ENCODE measurements at regions not wholly inside any gene's neighbourhood (a gene's known extent, or its start where the extent isn't known, plus 50 kb on each side); places are given as distances from the start of the nearest gene placed in this dataset.
A peak's percentile ranks its signal among the peaks of the same experiment; 100 is the strongest.

DNA sequence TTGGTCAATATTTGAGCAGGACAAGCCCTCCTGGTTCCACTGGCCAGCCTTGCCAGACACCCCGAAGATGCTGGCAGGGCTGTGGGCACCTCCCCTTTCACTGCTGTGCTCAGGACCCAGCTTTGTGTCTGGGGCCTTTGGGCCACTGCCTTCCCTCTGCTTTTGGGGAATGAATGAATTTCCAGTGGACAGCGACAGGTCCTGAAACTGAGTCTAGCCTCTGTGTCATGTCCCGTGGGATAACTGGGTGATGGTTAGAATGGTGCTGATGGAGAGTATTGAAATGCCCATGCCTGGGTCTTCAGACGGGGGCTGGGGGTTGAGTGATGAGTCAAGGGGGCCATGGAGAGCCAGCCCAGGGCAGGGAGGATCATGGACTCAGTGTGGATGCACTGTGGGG is 135.8 kb downstream of the FOXL1 start:
- H3K9me3 ChIP-seq (ENCODE audit: control insufficient read depth in 2 of 2, insufficient read depth in 1 of 2, low read length in 1 of 2): no peaks in the 10 kb centered on the region
- no peak overlapping the region for H3K4me3 ChIP-seq (ENCODE audit: low read length in 2 of 2)
- no peaks in the 10 kb centered on the region for H3K36me3 ChIP-seq (ENCODE audit: control insufficient read depth in 2 of 2, insufficient read depth in 2 of 2, low read length in 1 of 2)
- H3K4me1 ChIP-seq (ENCODE audit: control insufficient read depth in 2 of 2, insufficient read depth in 2 of 2, low read length in 2 of 2): no peaks in the 10 kb centered on the region
- 67% methylated on average over 4 of the region's 4 CpGs for WGBS
- H3K27ac ChIP-seq (ENCODE audit: low read depth in 1 of 2, low read length in 1 of 2): no peak overlapping the region
- H3K27me3 ChIP-seq (ENCODE audit: control insufficient read depth in 2 of 2, insufficient read depth in 1 of 2, low read length in 1 of 2): no peaks in the 10 kb centered on the region
- DNase-seq (ENCODE audit: low read depth in 6 of 9, low spot score in 9 of 9): no peak

GRCh38 chr16:86716649-86717048 is 138.3 kb downstream of the FOXL1 start:
- Histone ChIP-seq H3K27ac (ENCODE audit: low read depth in 1 of 2, low read length in 1 of 2) (no peak overlapping the region), H3K4me1 (ENCODE audit: control insufficient read depth in 2 of 2, insufficient read depth in 2 of 2, low read length in 2 of 2) (no peaks in the 10 kb centered on the region), H3K4me3 (ENCODE audit: low read length in 2 of 2) (no peak overlapping the region), H3K36me3 (ENCODE audit: control insufficient read depth in 2 of 2, insufficient read depth in 2 of 2, low read length in 1 of 2) (no peaks in the 10 kb centered on the region), H3K9me3 (ENCODE audit: control insufficient read depth in 2 of 2, insufficient read depth in 1 of 2, low read length in 1 of 2) (no peaks in the 10 kb centered on the region), H3K27me3 (ENCODE audit: control insufficient read depth in 2 of 2, insufficient read depth in 1 of 2, low read length in 1 of 2) (no peaks in the 10 kb centered on the region)
- no peak for DNase-seq (ENCODE audit: low read depth in 6 of 9, low spot score in 9 of 9)
- WGBS: 83% methylated on average over 9 of the region's 9 CpGs

GRCh38 chr16:86718118-86718517 is 139.8 kb downstream of the FOXL1 start:
- Histone ChIP-seq H3K27me3 (ENCODE audit: control insufficient read depth in 2 of 2, insufficient read depth in 1 of 2, low read length in 1 of 2) (no peaks in the 10 kb centered on the region), H3K9me3 (ENCODE audit: control insufficient read depth in 2 of 2, insufficient read depth in 1 of 2, low read length in 1 of 2) (no peaks in the 10 kb centered on the region), H3K4me1 (ENCODE audit: control insufficient read depth in 2 of 2, insufficient read depth in 2 of 2, low read length in 2 of 2) (no peaks in the 10 kb centered on the region), H3K4me3 (ENCODE audit: low read length in 2 of 2) (no peak overlapping the region), H3K27ac (ENCODE audit: low read depth in 1 of 2, low read length in 1 of 2) (no peak overlapping the region), H3K36me3 (ENCODE audit: control insufficient read depth in 2 of 2, insufficient read depth in 2 of 2, low read length in 1 of 2) (no peaks in the 10 kb centered on the region)
- WGBS: 38% methylated on average over 9 of the region's 9 CpGs
- DNase-seq (ENCODE audit: low read depth in 6 of 9, low spot score in 9 of 9): peak in 1 of 9 donors; percentile 20

- H3K27ac ChIP-seq (ENCODE audit: low read depth in 1 of 2, low read length in 1 of 2): no peak overlapping the region
- no peak overlapping the region for H3K4me3 ChIP-seq (ENCODE audit: low read length in 2 of 2)
- DNase-seq (ENCODE audit: low read depth in 6 of 9, low spot score in 9 of 9): no peak
- no peaks in the 10 kb centered on the region for H3K27me3 ChIP-seq (ENCODE audit: control insufficient read depth in 2 of 2, insufficient read depth in 1 of 2, low read length in 1 of 2)
- no peaks in the 10 kb centered on the region for H3K9me3 ChIP-seq (ENCODE audit: control insufficient read depth in 2 of 2, insufficient read depth in 1 of 2, low read length in 1 of 2)
- H3K36me3 ChIP-seq (ENCODE audit: control insufficient read depth in 2 of 2, insufficient read depth in 2 of 2, low read length in 1 of 2): no peaks in the 10 kb centered on the region
- 92% methylated on average over 5 of the region's 5 CpGs for WGBS
- no peaks in the 10 kb centered on the region for H3K4me1 ChIP-seq (ENCODE audit: control insufficient read depth in 2 of 2, insufficient read depth in 2 of 2, low read length in 2 of 2)
These were observed 144.6 kb downstream of the FOXL1 start for GRCh38 chr16:86722970-86723369.

DNA sequence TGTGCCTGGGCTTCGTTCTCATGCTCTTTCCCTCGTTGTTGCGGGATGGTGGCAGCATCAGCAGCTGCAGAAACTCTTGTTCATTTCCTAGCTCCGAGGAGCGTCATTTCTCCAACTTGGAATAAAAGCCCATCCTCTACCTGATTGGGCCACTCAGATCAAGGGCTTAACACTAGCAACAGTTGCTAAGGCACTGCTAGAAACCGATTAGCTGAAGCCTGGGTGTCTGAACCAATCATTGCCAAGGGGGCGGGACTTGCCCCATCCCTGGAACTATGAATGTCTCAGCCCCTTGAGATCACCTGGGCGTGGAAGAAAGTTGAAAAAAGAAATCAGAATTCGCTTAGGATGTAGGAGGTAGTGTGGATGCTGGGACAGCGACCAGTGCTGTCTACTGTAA is 145.3 kb downstream of the FOXL1 start:
- 94% methylated on average over 10 of the region's 10 CpGs for WGBS
- H3K4me1 ChIP-seq (ENCODE audit: control insufficient read depth in 2 of 2, insufficient read depth in 2 of 2, low read length in 2 of 2): no peaks in the 10 kb centered on the region
- DNase-seq (ENCODE audit: low read depth in 6 of 9, low spot score in 9 of 9): no peak
- no peaks in the 10 kb centered on the region for H3K9me3 ChIP-seq (ENCODE audit: control insufficient read depth in 2 of 2, insufficient read depth in 1 of 2, low read length in 1 of 2)
- no peak overlapping the region for H3K4me3 ChIP-seq (ENCODE audit: low read length in 2 of 2)
- H3K36me3 ChIP-seq (ENCODE audit: control insufficient read depth in 2 of 2, insufficient read depth in 2 of 2, low read length in 1 of 2): no peaks in the 10 kb centered on the region
- no peak overlapping the region for H3K27ac ChIP-seq (ENCODE audit: low read depth in 1 of 2, low read length in 1 of 2)
- peaks cover 0 to 2% of the 10 kb centered on the region in 2 donors for H3K27me3 ChIP-seq (ENCODE audit: control insufficient read depth in 2 of 2, insufficient read depth in 1 of 2, low read length in 1 of 2)

- no peak overlapping the region for H3K4me3 ChIP-seq (ENCODE audit: low read length in 2 of 2)
- 90% methylated on average over 10 of the region's 10 CpGs for WGBS
- DNase-seq (ENCODE audit: low read depth in 6 of 9, low spot score in 9 of 9): no peak
- no peak overlapping the region for H3K27ac ChIP-seq (ENCODE audit: low read depth in 1 of 2, low read length in 1 of 2)
- H3K4me1 ChIP-seq (ENCODE audit: control insufficient read depth in 2 of 2, insufficient read depth in 2 of 2, low read length in 2 of 2): no peaks in the 10 kb centered on the region
- H3K9me3 ChIP-seq (ENCODE audit: control insufficient read depth in 2 of 2, insufficient read depth in 1 of 2, low read length in 1 of 2): no peaks in the 10 kb centered on the region
- peaks cover 0 to 14% of the 10 kb centered on the region in 2 donors for H3K27me3 ChIP-seq (ENCODE audit: control insufficient read depth in 2 of 2, insufficient read depth in 1 of 2, low read length in 1 of 2)
- no peaks in the 10 kb centered on the region for H3K36me3 ChIP-seq (ENCODE audit: control insufficient read depth in 2 of 2, insufficient read depth in 2 of 2, low read length in 1 of 2)
These were observed 147.1 kb downstream of the FOXL1 start for GRCh38 chr16:86725401-86725800.

GRCh38 chr16:86726340-86726739 is 148.0 kb downstream of the FOXL1 start:
- no peak overlapping the region for H3K4me3 ChIP-seq (ENCODE audit: low read length in 2 of 2)
- no peaks in the 10 kb centered on the region for H3K36me3 ChIP-seq (ENCODE audit: control insufficient read depth in 2 of 2, insufficient read depth in 2 of 2, low read length in 1 of 2)
- no peak for DNase-seq (ENCODE audit: low read depth in 6 of 9, low spot score in 9 of 9)
- H3K27ac ChIP-seq (ENCODE audit: low read depth in 1 of 2, low read length in 1 of 2): no peak overlapping the region
- H3K4me1 ChIP-seq (ENCODE audit: control insufficient read depth in 2 of 2, insufficient read depth in 2 of 2, low read length in 2 of 2): no peaks in the 10 kb centered on the region
- H3K9me3 ChIP-seq (ENCODE audit: control insufficient read depth in 2 of 2, insufficient read depth in 1 of 2, low read length in 1 of 2): no peaks in the 10 kb centered on the region
- peaks cover 0 to 22% of the 10 kb centered on the region in 2 donors for H3K27me3 ChIP-seq (ENCODE audit: control insufficient read depth in 2 of 2, insufficient read depth in 1 of 2, low read length in 1 of 2)
- WGBS: 91% methylated on average over 5 of the region's 5 CpGs

- no peaks in the 10 kb centered on the region for H3K36me3 ChIP-seq (ENCODE audit: control insufficient read depth in 2 of 2, insufficient read depth in 2 of 2, low read length in 1 of 2)
- H3K4me1 ChIP-seq (ENCODE audit: control insufficient read depth in 2 of 2, insufficient read depth in 2 of 2, low read length in 2 of 2): no peaks in the 10 kb centered on the region
- no peak overlapping the region for H3K27ac ChIP-seq (ENCODE audit: low read depth in 1 of 2, low read length in 1 of 2)
- 85% methylated on average over 7 of the region's 7 CpGs for WGBS
- DNase-seq (ENCODE audit: low read depth in 6 of 9, low spot score in 9 of 9): no peak
- H3K9me3 ChIP-seq (ENCODE audit: control insufficient read depth in 2 of 2, insufficient read depth in 1 of 2, low read length in 1 of 2): no peaks in the 10 kb centered on the region
- no peak overlapping the region for H3K4me3 ChIP-seq (ENCODE audit: low read length in 2 of 2)
- H3K27me3 ChIP-seq (ENCODE audit: control insufficient read depth in 2 of 2, insufficient read depth in 1 of 2, low read length in 1 of 2): peaks cover 3 to 30% of the 10 kb centered on the region in 2 donors
These were observed 148.8 kb downstream of the FOXL1 start for GRCh38 chr16:86727131-86727530.

- no peak overlapping the region for H3K4me3 ChIP-seq (ENCODE audit: low read length in 2 of 2)
- DNase-seq (ENCODE audit: low read depth in 6 of 9, low spot score in 9 of 9): no peak
- no peaks in the 10 kb centered on the region for H3K9me3 ChIP-seq (ENCODE audit: control insufficient read depth in 2 of 2, insufficient read depth in 1 of 2, low read length in 1 of 2)
- no peaks in the 10 kb centered on the region for H3K36me3 ChIP-seq (ENCODE audit: control insufficient read depth in 2 of 2, insufficient read depth in 2 of 2, low read length in 1 of 2)
- H3K27me3 ChIP-seq (ENCODE audit: control insufficient read depth in 2 of 2, insufficient read depth in 1 of 2, low read length in 1 of 2): peaks cover 7 to 35% of the 10 kb centered on the region in 2 donors
- H3K27ac ChIP-seq (ENCODE audit: low read depth in 1 of 2, low read length in 1 of 2): no peak overlapping the region
- H3K4me1 ChIP-seq (ENCODE audit: control insufficient read depth in 2 of 2, insufficient read depth in 2 of 2, low read length in 2 of 2): no peaks in the 10 kb centered on the region
- WGBS: 90% methylated on average over 4 of the region's 4 CpGs
These were observed 149.3 kb downstream of the FOXL1 start for GRCh38 chr16:86727632-86728031.

- H3K36me3 ChIP-seq (ENCODE audit: control insufficient read depth in 2 of 2, insufficient read depth in 2 of 2, low read length in 1 of 2): no peaks in the 10 kb centered on the region
- WGBS: 95% methylated on average over 8 of the region's 8 CpGs
- no peak for DNase-seq (ENCODE audit: low read depth in 6 of 9, low spot score in 9 of 9)
- no peaks in the 10 kb centered on the region for H3K4me1 ChIP-seq (ENCODE audit: control insufficient read depth in 2 of 2, insufficient read depth in 2 of 2, low read length in 2 of 2)
- no peak overlapping the region for H3K4me3 ChIP-seq (ENCODE audit: low read length in 2 of 2)
- no peak overlapping the region for H3K27ac ChIP-seq (ENCODE audit: low read depth in 1 of 2, low read length in 1 of 2)
- no peaks in the 10 kb centered on the region for H3K9me3 ChIP-seq (ENCODE audit: control insufficient read depth in 2 of 2, insufficient read depth in 1 of 2, low read length in 1 of 2)
- H3K27me3 ChIP-seq (ENCODE audit: control insufficient read depth in 2 of 2, insufficient read depth in 1 of 2, low read length in 1 of 2): peaks cover 16 to 54% of the 10 kb centered on the region in 2 donors
These were observed 151.3 kb downstream of the FOXL1 start for GRCh38 chr16:86729686-86730085.

Data from thymus (tissue), 11 donors.